WTC11 (cell line): ENCODE measurements at regions not wholly inside any gene's neighbourhood (a gene's known extent, or its start where the extent isn't known, plus 50 kb on each side); places are given as distances from the start of the nearest gene placed in this dataset.

Source experiments
- ATAC-seq: fragments of 200-7000 bp; cut with Tn5 transposase; 2 replicates; pipeline ENCODE4 v1.10.0; 2021; ENCODE audit warnings: mild to moderate bottlenecking, moderate library complexity
- CTCF ChIA-PET: fragments of 300-600 bp; sonication (Branson Sonifier 250); formaldehyde crosslinking; loops from one replicate; lab custom pipeline; 2021; ENCODE audit warnings: antibody characterized with exemption; lab: Charles Lee
- POLR2A ChIA-PET: fragments of 350-600 bp; sonication (Branson Sonifier 250); formaldehyde crosslinking; loops from one replicate; lab custom pipeline; 2021; ENCODE audit warnings: antibody characterized with exemption; lab: Charles Lee
- DNase-seq: peaks from one replicate; pipeline ENCODE4 v3.0.0; 2021; ENCODE audit warnings: low spot score
- H3K27ac Mint-ChIP-seq: 2 replicates; pipeline ENCODE4 v1.8.0; 2021; ENCODE audit warnings: mixed read lengths
- H3K27me3 Mint-ChIP-seq: 2 replicates; pipeline ENCODE4 v1.8.0; 2021; ENCODE audit warnings: low read depth, mild to moderate bottlenecking, moderate library complexity, mixed read lengths
- H3K36me3 Mint-ChIP-seq: 2 replicates; pipeline ENCODE4 v1.8.0; 2021; ENCODE audit warnings: mixed read lengths
- H3K4me1 Mint-ChIP-seq: 2 replicates; pipeline ENCODE4 v1.8.0; 2022; ENCODE audit warnings: mixed read lengths
- H3K4me3 Mint-ChIP-seq: 2 replicates; pipeline ENCODE4 v1.8.0; 2021; ENCODE audit warnings: mild to moderate bottlenecking, moderate library complexity, mixed read lengths
- H3K9me3 Mint-ChIP-seq: 2 replicates; pipeline ENCODE4 v1.8.0; 2021; ENCODE audit warnings: mixed read lengths
- ATF1 ChIP-seq: sonication (generic); formaldehyde crosslinking; IDR thresholded peaks from 2 replicates; pipeline ENCODE4 v1.8.1; 2023; ENCODE audit warnings: mild to moderate bottlenecking, moderate library complexity, missing genetic modification reagents
- ATF6 ChIP-seq: sonication (generic); formaldehyde crosslinking; IDR thresholded peaks from 2 replicates; pipeline ENCODE4 v1.8.1; 2023; ENCODE audit warnings: mild to moderate bottlenecking, missing genetic modification reagents
- CBFB ChIP-seq: sonication (generic); formaldehyde crosslinking; IDR thresholded peaks from 2 replicates; pipeline ENCODE4 v1.8.1; 2022; ENCODE audit warnings: mild to moderate bottlenecking, low read depth, missing genetic modification reagents
- CREB1 ChIP-seq: sonication (generic); formaldehyde crosslinking; IDR thresholded peaks from 2 replicates; pipeline ENCODE4 v1.8.0; 2023; ENCODE audit warnings: mild to moderate bottlenecking, missing genetic modification reagents
- E2F1 ChIP-seq: sonication (generic); formaldehyde crosslinking; IDR thresholded peaks from 2 replicates; pipeline ENCODE4 v1.8.0; 2022; ENCODE audit warnings: mild to moderate bottlenecking, missing genetic modification reagents
- ERG ChIP-seq: fragments of 250-450 bp; sonication (Bioruptor Pico); IDR thresholded peaks from 2 replicates; pipeline ENCODE4 v1.8.0; 2021; ENCODE audit warnings: mild to moderate bottlenecking
- FOXK1 ChIP-seq: sonication (generic); formaldehyde crosslinking; IDR thresholded peaks from 2 replicates; pipeline ENCODE4 v1.8.0; 2022; ENCODE audit warnings: mild to moderate bottlenecking, moderate library complexity, missing genetic modification reagents
- GRHL2 ChIP-seq: fragments of 250-450 bp; sonication (Bioruptor Pico); IDR thresholded peaks from 2 replicates; pipeline ENCODE4 v1.8.0; 2022; ENCODE audit warnings: mild to moderate bottlenecking, moderate library complexity; ENCODE audit not compliant: insufficient replicate concordance, severe bottlenecking
- GTF2I ChIP-seq: fragments of 250-450 bp; sonication (Bioruptor Pico); conservative IDR thresholded peaks from 2 replicates; pipeline ENCODE4 v1.4.0; 2021; ENCODE audit warnings: mild to moderate bottlenecking
- NR1H2 ChIP-seq: sonication (generic); formaldehyde crosslinking; IDR thresholded peaks from 2 replicates; pipeline ENCODE4 v1.9.0; 2021; ENCODE audit warnings: mild to moderate bottlenecking, moderate library complexity, missing genetic modification reagents
- PRRX2 ChIP-seq: fragments of 250-450 bp; sonication (Bioruptor Pico); IDR thresholded peaks from 2 replicates; pipeline ENCODE4 v1.8.0; 2021; ENCODE audit warnings: mild to moderate bottlenecking
- SP1 ChIP-seq: sonication (generic); formaldehyde crosslinking; conservative IDR thresholded peaks from 2 replicates; pipeline ENCODE4 v1.8.1; 2022; ENCODE audit warnings: missing genetic modification reagents
- TP53 ChIP-seq: sonication (generic); formaldehyde crosslinking; IDR thresholded peaks from 2 replicates; pipeline ENCODE4 v1.8.1; 2023; ENCODE audit warnings: mild to moderate bottlenecking, missing genetic modification reagents
- ZNF138 ChIP-seq: sonication (generic); formaldehyde crosslinking; conservative IDR thresholded peaks from 2 replicates; pipeline ENCODE4 v1.8.1; 2022; ENCODE audit warnings: mild to moderate bottlenecking, moderate library complexity, missing genetic modification reagents
- ZNF263 ChIP-seq: sonication (generic); formaldehyde crosslinking; IDR thresholded peaks from 2 replicates; pipeline ENCODE4 v1.8.1; 2022; ENCODE audit warnings: low read depth, mild to moderate bottlenecking, moderate library complexity, missing genetic modification reagents
- TF ChIP-seq, protein P1 (sequence below): fragments of 250-450 bp; sonication (Bioruptor Pico); IDR thresholded peaks from 2 replicates; pipeline ENCODE4 v1.9.0; 2021; ENCODE audit warnings: mild to moderate bottlenecking
- TF ChIP-seq, protein P2 (sequence below): sonication (generic); formaldehyde crosslinking; IDR thresholded peaks from 2 replicates; pipeline ENCODE4 v1.8.1; 2022; ENCODE audit warnings: low read depth, missing genetic modification reagents, borderline replicate concordance
- TF ChIP-seq, protein P3 (sequence below): fragments of 250-450 bp; sonication (Bioruptor Pico); IDR thresholded peaks from 2 replicates; pipeline ENCODE4 v2.1.2; 2022; ENCODE audit warnings: mild to moderate bottlenecking, moderate library complexity

- H3K36me3 Mint-ChIP-seq: no peaks in the 10 kb centered on the region
- no peak overlapping the region; the same call in 1 of the 2 replicates for H3K4me3 Mint-ChIP-seq
Observed at GRCh38 chrX:151476604-151477303, 79.7 kb downstream of the VMA21 start.

DNA sequence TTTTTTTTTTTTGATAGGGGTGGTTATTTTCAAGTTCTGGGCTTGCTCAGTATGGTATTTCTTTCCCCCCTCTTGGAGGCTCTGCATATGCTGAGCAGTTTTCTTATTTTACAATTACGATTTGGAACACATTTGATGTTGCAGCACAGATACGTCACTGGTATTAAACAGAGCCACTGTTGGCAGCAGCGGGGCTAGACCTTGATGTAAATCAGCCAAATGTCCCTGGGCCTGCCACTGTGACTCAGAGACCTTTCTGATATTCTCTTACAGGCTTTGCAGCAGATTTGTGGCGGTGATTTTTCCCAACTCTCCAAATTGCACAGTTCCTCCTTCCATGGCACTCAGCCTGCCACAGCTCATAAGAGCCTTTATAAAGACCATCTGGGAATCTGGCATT, 81.1 kb downstream of the VMA21 start:
- POLR2A ChIA-PET: no interaction called here
- no peaks in the 10 kb centered on the region for H3K36me3 Mint-ChIP-seq
- H3K27me3 Mint-ChIP-seq: no peaks in the 10 kb centered on the region
- peaks cover 13% of the 10 kb centered on the region for H3K4me1 Mint-ChIP-seq
- no peak overlapping the region for H3K4me3 Mint-ChIP-seq
- no peak overlapping the region for H3K27ac Mint-ChIP-seq
- no peak for ATAC-seq
- CTCF ChIA-PET: no interaction called here
- H3K9me3 Mint-ChIP-seq: no peaks in the 10 kb centered on the region
- no peak for DNase-seq
- TF ChIP-seq ATF1: no peak
- TF ChIP-seq GTF2I: no peak
- no peak for TF ChIP-seq CBFB (CRISPR knock-in tag)
- no peak for TF ChIP-seq SP1 (CRISPR knock-in tag)
- no peak for TF ChIP-seq GRHL2 (CRISPR knock-in tag)
- TF ChIP-seq, protein P1, sequence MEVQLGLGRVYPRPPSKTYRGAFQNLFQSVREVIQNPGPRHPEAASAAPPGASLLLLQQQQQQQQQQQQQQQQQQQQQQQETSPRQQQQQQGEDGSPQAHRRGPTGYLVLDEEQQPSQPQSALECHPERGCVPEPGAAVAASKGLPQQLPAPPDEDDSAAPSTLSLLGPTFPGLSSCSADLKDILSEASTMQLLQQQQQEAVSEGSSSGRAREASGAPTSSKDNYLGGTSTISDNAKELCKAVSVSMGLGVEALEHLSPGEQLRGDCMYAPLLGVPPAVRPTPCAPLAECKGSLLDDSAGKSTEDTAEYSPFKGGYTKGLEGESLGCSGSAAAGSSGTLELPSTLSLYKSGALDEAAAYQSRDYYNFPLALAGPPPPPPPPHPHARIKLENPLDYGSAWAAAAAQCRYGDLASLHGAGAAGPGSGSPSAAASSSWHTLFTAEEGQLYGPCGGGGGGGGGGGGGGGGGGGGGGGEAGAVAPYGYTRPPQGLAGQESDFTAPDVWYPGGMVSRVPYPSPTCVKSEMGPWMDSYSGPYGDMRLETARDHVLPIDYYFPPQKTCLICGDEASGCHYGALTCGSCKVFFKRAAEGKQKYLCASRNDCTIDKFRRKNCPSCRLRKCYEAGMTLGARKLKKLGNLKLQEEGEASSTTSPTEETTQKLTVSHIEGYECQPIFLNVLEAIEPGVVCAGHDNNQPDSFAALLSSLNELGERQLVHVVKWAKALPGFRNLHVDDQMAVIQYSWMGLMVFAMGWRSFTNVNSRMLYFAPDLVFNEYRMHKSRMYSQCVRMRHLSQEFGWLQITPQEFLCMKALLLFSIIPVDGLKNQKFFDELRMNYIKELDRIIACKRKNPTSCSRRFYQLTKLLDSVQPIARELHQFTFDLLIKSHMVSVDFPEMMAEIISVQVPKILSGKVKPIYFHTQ (CRISPR knock-in tag): no peak
- TF ChIP-seq, protein P2, sequence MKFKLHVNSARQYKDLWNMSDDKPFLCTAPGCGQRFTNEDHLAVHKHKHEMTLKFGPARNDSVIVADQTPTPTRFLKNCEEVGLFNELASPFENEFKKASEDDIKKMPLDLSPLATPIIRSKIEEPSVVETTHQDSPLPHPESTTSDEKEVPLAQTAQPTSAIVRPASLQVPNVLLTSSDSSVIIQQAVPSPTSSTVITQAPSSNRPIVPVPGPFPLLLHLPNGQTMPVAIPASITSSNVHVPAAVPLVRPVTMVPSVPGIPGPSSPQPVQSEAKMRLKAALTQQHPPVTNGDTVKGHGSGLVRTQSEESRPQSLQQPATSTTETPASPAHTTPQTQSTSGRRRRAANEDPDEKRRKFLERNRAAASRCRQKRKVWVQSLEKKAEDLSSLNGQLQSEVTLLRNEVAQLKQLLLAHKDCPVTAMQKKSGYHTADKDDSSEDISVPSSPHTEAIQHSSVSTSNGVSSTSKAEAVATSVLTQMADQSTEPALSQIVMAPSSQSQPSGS: no peak
- TF ChIP-seq PRRX2 (CRISPR knock-in tag): no peak
- no peak for TF ChIP-seq TP53
- TF ChIP-seq FOXK1: no peak

More at GRCh38 chrX:151476604-151477303, 79.7 kb downstream of the VMA21 start:
- ChIA-PET CTCF (no interaction called here), POLR2A (no interaction called here)
- DNase-seq (no peak), ATAC-seq (peak; percentile 64)
- TF ChIP-seq ATF6 (CRISPR knock-in tag) (no peak), ZNF138 (CRISPR knock-in tag) (no peak), ERG (no peak), GRHL2 (CRISPR knock-in tag) (no peak), CREB1 (CRISPR knock-in tag) (no peak), ZNF263 (CRISPR knock-in tag) (no peak), E2F1 (CRISPR knock-in tag) (no peak), NR1H2 (CRISPR knock-in tag) (no peak)
- TF ChIP-seq, protein P3, sequence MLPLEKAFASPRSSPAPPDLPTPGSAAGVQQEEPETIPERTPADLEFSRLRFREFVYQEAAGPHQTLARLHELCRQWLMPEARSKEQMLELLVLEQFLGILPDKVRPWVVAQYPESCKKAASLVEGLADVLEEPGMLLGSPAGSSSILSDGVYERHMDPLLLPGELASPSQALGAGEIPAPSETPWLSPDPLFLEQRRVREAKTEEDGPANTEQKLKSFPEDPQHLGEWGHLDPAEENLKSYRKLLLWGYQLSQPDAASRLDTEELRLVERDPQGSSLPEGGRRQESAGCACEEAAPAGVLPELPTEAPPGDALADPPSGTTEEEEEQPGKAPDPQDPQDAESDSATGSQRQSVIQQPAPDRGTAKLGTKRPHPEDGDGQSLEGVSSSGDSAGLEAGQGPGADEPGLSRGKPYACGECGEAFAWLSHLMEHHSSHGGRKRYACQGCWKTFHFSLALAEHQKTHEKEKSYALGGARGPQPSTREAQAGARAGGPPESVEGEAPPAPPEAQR (CRISPR knock-in tag): no peak
- H3K4me1 Mint-ChIP-seq: peaks cover 13% of the 10 kb centered on the region
- no peaks in the 10 kb centered on the region for H3K27me3 Mint-ChIP-seq
- H3K9me3 Mint-ChIP-seq: peaks cover 5% of the 10 kb centered on the region; the same call in 1 of the 2 replicates
- H3K27ac Mint-ChIP-seq: peak overlapping the region; percentile 91
